Nephron progenitor cell (in vitro differentiated cells): ENCODE measurements at regions not wholly inside any gene's neighbourhood (a gene's known extent, or its start where the extent isn't known, plus 50 kb on each side); places are given as distances from the start of the nearest gene placed in this dataset.

Experiments
- DNase-seq: peaks from one replicate; pipeline ENCODE4 v3.0.0; 2021
- H3K27ac Mint-ChIP-seq: 2 replicates; pipeline ENCODE4 v1.8.0; 2021; ENCODE audit warnings: mild to moderate bottlenecking, moderate library complexity, mixed read lengths
- H3K27me3 Mint-ChIP-seq: 2 replicates; pipeline ENCODE4 v1.8.0; 2021; ENCODE audit warnings: mild to moderate bottlenecking, low read depth, mixed read lengths; ENCODE audit not compliant: poor library complexity
- H3K36me3 Mint-ChIP-seq: 2 replicates; pipeline ENCODE4 v1.8.0; 2021; ENCODE audit warnings: low read depth, mixed read lengths
- H3K4me1 Mint-ChIP-seq: 2 replicates; pipeline ENCODE4 v1.8.0; 2021; ENCODE audit warnings: mixed read lengths
- H3K4me3 Mint-ChIP-seq: 2 replicates; pipeline ENCODE4 v1.8.0; 2021; ENCODE audit warnings: mild to moderate bottlenecking, moderate library complexity, mixed read lengths
- H3K9me3 Mint-ChIP-seq: 2 replicates; pipeline ENCODE4 v1.8.0; 2021; ENCODE audit warnings: mild to moderate bottlenecking, moderate library complexity, mixed read lengths
- TF ChIP-seq, protein P1 (sequence below): fragments of 200-600 bp; sonication (generic); IDR thresholded peaks from 2 replicates; pipeline ENCODE4 v1.5.0; 2021; ENCODE audit warnings: antibody characterized with exemption

DNA sequence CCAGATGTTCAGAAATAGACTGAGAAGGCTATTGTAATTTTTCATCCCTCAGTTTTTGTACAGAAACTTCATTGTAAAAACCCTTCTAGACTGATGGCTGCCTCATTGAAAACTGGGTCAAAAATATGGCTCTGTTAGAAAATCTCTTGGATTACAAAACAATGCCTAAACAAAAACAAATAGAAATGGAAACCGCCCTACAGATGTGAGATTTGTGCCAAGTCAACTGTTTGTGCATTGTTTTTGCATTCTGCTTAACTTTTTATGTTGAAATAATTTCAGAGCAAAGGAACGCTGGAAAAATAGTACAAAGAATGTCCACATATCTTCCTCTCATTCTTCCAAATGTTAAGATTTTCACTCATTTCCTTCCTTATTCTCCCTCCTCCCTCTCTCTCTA is 425.1 kb downstream of the FOXA2 start:
- peaks cover 27% of the 10 kb centered on the region for H3K4me1 Mint-ChIP-seq
- TF ChIP-seq, protein P1, sequence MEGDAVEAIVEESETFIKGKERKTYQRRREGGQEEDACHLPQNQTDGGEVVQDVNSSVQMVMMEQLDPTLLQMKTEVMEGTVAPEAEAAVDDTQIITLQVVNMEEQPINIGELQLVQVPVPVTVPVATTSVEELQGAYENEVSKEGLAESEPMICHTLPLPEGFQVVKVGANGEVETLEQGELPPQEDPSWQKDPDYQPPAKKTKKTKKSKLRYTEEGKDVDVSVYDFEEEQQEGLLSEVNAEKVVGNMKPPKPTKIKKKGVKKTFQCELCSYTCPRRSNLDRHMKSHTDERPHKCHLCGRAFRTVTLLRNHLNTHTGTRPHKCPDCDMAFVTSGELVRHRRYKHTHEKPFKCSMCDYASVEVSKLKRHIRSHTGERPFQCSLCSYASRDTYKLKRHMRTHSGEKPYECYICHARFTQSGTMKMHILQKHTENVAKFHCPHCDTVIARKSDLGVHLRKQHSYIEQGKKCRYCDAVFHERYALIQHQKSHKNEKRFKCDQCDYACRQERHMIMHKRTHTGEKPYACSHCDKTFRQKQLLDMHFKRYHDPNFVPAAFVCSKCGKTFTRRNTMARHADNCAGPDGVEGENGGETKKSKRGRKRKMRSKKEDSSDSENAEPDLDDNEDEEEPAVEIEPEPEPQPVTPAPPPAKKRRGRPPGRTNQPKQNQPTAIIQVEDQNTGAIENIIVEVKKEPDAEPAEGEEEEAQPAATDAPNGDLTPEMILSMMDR, result no peak
- DNase-seq, result no peak
- H3K4me3 Mint-ChIP-seq, result no peak overlapping the region
- H3K27me3 Mint-ChIP-seq, result peaks cover 6% of the 10 kb centered on the region
- H3K36me3 Mint-ChIP-seq, result no peaks in the 10 kb centered on the region
- H3K27ac Mint-ChIP-seq, result no peak overlapping the region
- no peaks in the 10 kb centered on the region for H3K9me3 Mint-ChIP-seq

DNA sequence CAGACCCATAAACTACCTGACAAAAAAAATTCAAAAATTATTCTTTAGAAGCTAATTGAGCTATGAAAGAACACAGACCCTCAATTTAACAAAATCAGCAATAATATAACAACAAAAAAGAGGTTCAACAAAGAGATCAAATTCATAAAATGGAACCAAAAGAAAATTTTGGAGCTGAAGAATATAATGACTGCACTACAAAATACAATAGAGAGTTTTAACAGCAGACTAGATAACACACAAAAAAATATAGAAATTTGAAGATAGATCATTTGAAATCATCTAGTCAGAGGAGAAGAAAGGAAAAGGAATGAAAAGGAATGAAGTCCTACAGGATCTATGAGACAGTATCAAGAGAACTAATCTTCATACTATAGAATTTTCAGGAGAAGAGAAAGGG is 422.1 kb downstream of the PAX1 start:
- no peaks in the 10 kb centered on the region for H3K36me3 Mint-ChIP-seq
- TF ChIP-seq, protein P1, result no peak

DNA sequence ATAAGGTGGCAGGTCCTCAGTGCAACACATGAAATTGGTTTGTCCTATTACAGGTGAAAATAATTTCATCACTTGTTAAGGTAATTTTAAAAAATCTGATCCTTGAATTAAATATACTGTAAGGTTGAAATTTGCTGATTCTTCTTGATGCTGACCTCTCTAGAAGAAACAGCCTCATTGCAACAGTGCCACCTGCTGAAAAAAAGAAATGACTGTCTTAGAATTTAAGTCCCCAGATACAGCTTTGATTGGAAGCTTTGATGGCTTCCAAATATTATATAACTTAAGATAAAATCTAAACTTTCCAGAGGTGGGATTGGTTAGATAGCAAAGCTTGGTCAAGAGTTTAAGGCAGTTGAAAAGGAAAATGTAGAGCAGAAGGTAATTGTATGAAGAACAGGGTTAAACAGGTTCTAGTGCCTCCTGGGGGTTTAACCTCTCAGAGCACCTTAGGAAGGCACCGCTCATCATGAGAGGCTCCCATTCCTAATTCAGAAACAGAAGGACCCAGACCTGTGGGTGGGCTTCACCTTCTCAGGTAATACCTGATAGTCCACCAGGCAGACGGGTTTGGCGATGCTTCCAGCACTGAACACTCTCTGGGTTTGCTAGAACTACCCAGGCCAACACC is 401.0 kb downstream of the PAX1 start:
- peaks cover 4% of the 10 kb centered on the region for H3K27me3 Mint-ChIP-seq
- H3K9me3 Mint-ChIP-seq, result peaks cover 4% of the 10 kb centered on the region
- no peaks in the 10 kb centered on the region for H3K36me3 Mint-ChIP-seq
- DNase-seq, result no peak
- TF ChIP-seq, protein P1, result peak; percentile 69
- no peak overlapping the region for H3K4me3 Mint-ChIP-seq
- H3K4me1 Mint-ChIP-seq, result peaks cover 2% of the 10 kb centered on the region
- H3K27ac Mint-ChIP-seq, result no peak overlapping the region

More for the DNA sequence above, 422.1 kb downstream of the PAX1 start:
- no peak for DNase-seq
- Mint-ChIP-seq H3K27me3 (no peaks in the 10 kb centered on the region), H3K27ac (no peak overlapping the region), H3K9me3 (peaks cover 47% of the 10 kb centered on the region), H3K4me1 (no peaks in the 10 kb centered on the region), H3K4me3 (no peak overlapping the region)

DNA sequence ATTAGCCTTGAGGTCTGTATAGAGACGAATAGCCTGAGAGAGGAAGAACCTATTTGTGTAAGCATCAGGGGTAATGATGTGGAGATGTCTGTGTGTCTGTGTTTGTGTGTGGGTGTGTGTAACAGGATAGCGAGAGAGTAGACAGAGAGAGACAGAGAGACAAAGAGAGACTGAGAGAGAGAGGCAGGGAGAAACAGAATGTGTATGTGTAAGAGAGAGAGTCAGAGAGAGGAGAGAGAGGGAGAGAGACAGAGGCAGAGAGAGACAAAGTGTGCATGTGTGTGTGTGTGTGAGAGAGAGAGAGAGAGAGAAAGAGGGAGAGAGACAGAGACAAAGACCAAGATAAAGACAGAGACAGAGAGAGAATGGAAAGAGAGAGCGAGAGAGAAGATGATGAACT is 396.1 kb downstream of the PAX1 start:
- TF ChIP-seq, protein P1, result no peak
- Mint-ChIP-seq H3K27me3 (peaks cover 4% of the 10 kb centered on the region), H3K36me3 (no peaks in the 10 kb centered on the region), H3K4me3 (no peak overlapping the region), H3K4me1 (peaks cover 4% of the 10 kb centered on the region), H3K27ac (no peak overlapping the region), H3K9me3 (peaks cover 23% of the 10 kb centered on the region)
- no peak for DNase-seq

DNA sequence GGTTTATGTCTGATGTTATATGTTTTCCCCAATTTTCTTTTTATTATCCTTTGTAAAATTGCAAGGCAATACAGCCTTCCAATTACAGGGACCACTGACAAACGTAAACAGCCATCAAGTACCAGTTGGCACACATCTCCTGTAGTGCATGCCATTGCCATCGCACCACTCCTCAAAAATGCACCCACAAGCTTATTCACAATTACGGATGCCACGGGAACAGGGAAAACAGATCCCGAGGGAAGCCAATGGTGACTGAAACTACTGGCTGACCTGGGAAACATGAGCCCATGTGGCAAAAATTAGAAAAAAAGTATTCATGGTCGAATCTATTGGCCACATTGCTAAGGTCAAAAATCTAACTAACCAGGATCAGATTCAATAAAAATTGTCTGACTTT is 395.2 kb downstream of the PAX1 start:
- H3K27ac Mint-ChIP-seq, result no peak overlapping the region
- TF ChIP-seq, protein P1, result no peak
- H3K36me3 Mint-ChIP-seq, result no peaks in the 10 kb centered on the region
- no peak overlapping the region for H3K4me3 Mint-ChIP-seq
- H3K27me3 Mint-ChIP-seq, result peaks cover 4% of the 10 kb centered on the region
- DNase-seq, result no peak
- H3K4me1 Mint-ChIP-seq, result peaks cover 4% of the 10 kb centered on the region
- peaks cover 28% of the 10 kb centered on the region for H3K9me3 Mint-ChIP-seq

DNA sequence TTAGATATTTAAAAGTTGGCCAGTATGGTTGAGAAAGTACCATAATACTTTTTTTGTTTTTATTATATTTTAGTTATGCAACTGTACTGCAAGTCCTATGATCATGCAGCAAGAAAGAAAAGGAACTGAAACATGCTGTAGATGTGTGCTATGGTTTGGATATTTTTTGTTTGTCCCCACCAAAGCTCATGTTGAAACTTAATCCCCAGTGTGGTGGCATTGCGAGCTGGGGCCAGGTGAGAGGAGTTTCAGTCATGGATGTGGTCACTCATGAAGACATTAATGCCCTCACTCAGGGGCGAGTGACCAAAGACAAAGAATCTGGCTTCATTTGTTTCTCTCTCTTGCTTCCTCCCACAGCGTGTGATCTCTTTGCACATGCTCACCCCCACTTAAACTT is 393.9 kb downstream of the PAX1 start:
- no peak overlapping the region for H3K4me3 Mint-ChIP-seq
- H3K27ac Mint-ChIP-seq, result no peak overlapping the region
- peaks cover 3% of the 10 kb centered on the region for H3K36me3 Mint-ChIP-seq

More for the DNA sequence above, 393.9 kb downstream of the PAX1 start:
- Mint-ChIP-seq H3K9me3 (peaks cover 38% of the 10 kb centered on the region), H3K27me3 (peaks cover 4% of the 10 kb centered on the region), H3K4me1 (peaks cover 4% of the 10 kb centered on the region)
- no peak for DNase-seq
- TF ChIP-seq, protein P1, result no peak
